DOHH2 (cell line): ENCODE measurements at regions not wholly inside any gene's neighbourhood (a gene's known extent, or its start where the extent isn't known, plus 50 kb on each side); places are given as distances from the start of the nearest gene placed in this dataset.

Experiments
- H3F3A ChIP-seq: fragments of 200-600 bp; sonication (generic), shearing (Covaris generic); 2 replicates; pipeline ENCODE4 v1.6.0; 2016; ENCODE audit warnings: antibody characterized with exemption, mild to moderate bottlenecking; ENCODE audit not compliant: control insufficient read depth, insufficient read depth
- H3K27ac ChIP-seq: fragments of 200-600 bp; sonication (generic); 2 replicates; pipeline ENCODE4 v1.5.1; 2014; ENCODE audit warnings: low read depth, mild to moderate bottlenecking, low read length, moderate library complexity
- H3K27me3 ChIP-seq: fragments of 200-600 bp; sonication (generic); 2 replicates; pipeline ENCODE4 v1.6.1; 2014; ENCODE audit warnings: mild to moderate bottlenecking, low read length, mixed read lengths; ENCODE audit not compliant: control insufficient read depth
- H3K36me3 ChIP-seq: fragments of 200-600 bp; sonication (generic); 2 replicates; pipeline ENCODE4 v1.6.1; 2014; ENCODE audit warnings: mild to moderate bottlenecking, low read length, moderate library complexity, mixed read lengths; ENCODE audit not compliant: control insufficient read depth
- H3K4me1 ChIP-seq: fragments of 200-600 bp; sonication (generic); 2 replicates; pipeline ENCODE4 v1.6.1; 2014; ENCODE audit warnings: mild to moderate bottlenecking, low read length, mixed read lengths; ENCODE audit not compliant: control insufficient read depth
- H3K4me2 ChIP-seq: fragments of 200-600 bp; sonication (generic); 2 replicates; pipeline ENCODE4 v1.6.0; 2014; ENCODE audit warnings: mild to moderate bottlenecking, low read length, moderate library complexity
- H3K4me3 ChIP-seq: fragments of 200-600 bp; sonication (generic); 2 replicates; pipeline ENCODE4 v1.5.1; 2014; ENCODE audit warnings: mild to moderate bottlenecking, low read length, mixed read lengths
- H3K79me2 ChIP-seq: fragments of 200-600 bp; sonication (generic); 2 replicates; pipeline ENCODE4 v1.6.1; 2014; ENCODE audit warnings: mild to moderate bottlenecking, low read length, mixed read lengths; ENCODE audit not compliant: control insufficient read depth
- H3K9me2 ChIP-seq: fragments of 200-600 bp; sonication (generic); replicated peaks from 2 replicates; pipeline ENCODE4 v1.6.1; 2014; ENCODE audit warnings: mild to moderate bottlenecking, low read length, mixed read lengths; ENCODE audit not compliant: control insufficient read depth
- H3K9me3 ChIP-seq: fragments of 200-600 bp; sonication (generic); 2 replicates; pipeline ENCODE4 v1.6.1; 2014; ENCODE audit warnings: antibody characterized with exemption, low read length, mixed read lengths; ENCODE audit not compliant: control insufficient read depth, insufficient read depth
- H4K20me1 ChIP-seq: fragments of 200-600 bp; sonication (generic); 2 replicates; pipeline ENCODE4 v1.6.0; 2014; ENCODE audit warnings: low read depth, mild to moderate bottlenecking, antibody characterized with exemption, low read length, moderate library complexity; ENCODE audit not compliant: control insufficient read depth, insufficient read depth
- CTCF ChIP-seq: fragments of 200-600 bp; sonication (generic); IDR thresholded peaks from one replicate; pipeline ENCODE4 v1.5.1; 2014; ENCODE audit warnings: antibody characterized with exemption, mild to moderate bottlenecking, low read depth, low read length; ENCODE audit not compliant: poor library complexity, severe bottlenecking
- EZH2phosphoT487 ChIP-seq: fragments of 200-600 bp; sonication (generic); IDR thresholded peaks from 2 replicates; pipeline ENCODE4 v1.6.1; 2017; ENCODE audit warnings: borderline replicate concordance, mild to moderate bottlenecking, antibody characterized with exemption, low read length, moderate library complexity, mixed read lengths

- H3K4me3 ChIP-seq = no peak overlapping the region
These were observed 359.3 kb downstream of the LRRC70 start for GRCh38 chr5:62937661-62938558.

GRCh38 chr5:62935660-62936059 lies 357.0 kb downstream of the LRRC70 start:
- H3K4me2 ChIP-seq = no peak overlapping the region
- no peaks in the 10 kb centered on the region for H3K79me2 ChIP-seq
- H3K27me3 ChIP-seq = no peaks in the 10 kb centered on the region
- no peaks in the 10 kb centered on the region for H3K9me3 ChIP-seq
- no peaks in the 10 kb centered on the region for H3K9me2 ChIP-seq
- H3K4me1 ChIP-seq = no peaks in the 10 kb centered on the region
- H3K27ac ChIP-seq = no peak overlapping the region
- no peak for TF ChIP-seq CTCF
- H3K4me3 ChIP-seq = no peak overlapping the region
- no peaks in the 10 kb centered on the region for H4K20me1 ChIP-seq
- no peaks in the 10 kb centered on the region for H3F3A ChIP-seq
- H3K36me3 ChIP-seq = no peaks in the 10 kb centered on the region

More at GRCh38 chr5:62937661-62938558, 359.3 kb downstream of the LRRC70 start:
- Histone ChIP-seq H3K27ac (no peak overlapping the region), H3K4me1 (no peaks in the 10 kb centered on the region), H3K79me2 (no peaks in the 10 kb centered on the region), H3F3A (no peaks in the 10 kb centered on the region), H3K9me3 (no peaks in the 10 kb centered on the region), H3K9me2 (no peaks in the 10 kb centered on the region), H3K4me2 (no peak overlapping the region), H3K36me3 (no peaks in the 10 kb centered on the region), H4K20me1 (no peaks in the 10 kb centered on the region), H3K27me3 (no peaks in the 10 kb centered on the region)
- no peak for TF ChIP-seq CTCF
- TF ChIP-seq EZH2phosphoT487 = no peak

GRCh38 chr5:62934319-62934718 lies 355.7 kb downstream of the LRRC70 start:
- Histone ChIP-seq H3K27me3 (no peaks in the 10 kb centered on the region), H3K36me3 (no peaks in the 10 kb centered on the region), H3K9me2 (no peaks in the 10 kb centered on the region), H3K27ac (no peak overlapping the region), H3F3A (no peaks in the 10 kb centered on the region), H3K4me3 (no peak overlapping the region), H3K4me2 (no peak overlapping the region), H3K79me2 (no peaks in the 10 kb centered on the region), H3K9me3 (no peaks in the 10 kb centered on the region), H4K20me1 (no peaks in the 10 kb centered on the region), H3K4me1 (no peaks in the 10 kb centered on the region)
- TF ChIP-seq EZH2phosphoT487 (no peak), CTCF (no peak)
